ENCODE measurements at regions not wholly inside any gene's neighbourhood (a gene's known extent, or its start where the extent isn't known, plus 50 kb on each side); places are given as distances from the start of the nearest gene placed in this dataset.

- no peak for TF ChIP-seq CTCF (IDR thresholded peaks at IDR 0.05; ENCODE audit: borderline replicate concordance, insufficient read depth, low read depth, low read length)
- H3K4me3 ChIP-seq (ENCODE audit: low read depth, low read length) = no peak overlapping the region
Measured at GRCh38 chr2:19574778-19575260, 216.4 kb upstream of the OSR1 start.

- H3K4me3 ChIP-seq (ENCODE audit: low read depth, low read length) = no peak overlapping the region
Measured at GRCh38 chr2:19573784-19574183, 215.4 kb upstream of the OSR1 start.

GRCh38 chr2:19571773-19572172, 213.3 kb upstream of the OSR1 start:
- TF ChIP-seq CTCF (IDR thresholded peaks at IDR 0.05; ENCODE audit: borderline replicate concordance, insufficient read depth, low read depth, low read length) = no peak

More at GRCh38 chr2:19573784-19574183, 215.4 kb upstream of the OSR1 start:
- no peak for TF ChIP-seq CTCF (IDR thresholded peaks at IDR 0.05; ENCODE audit: borderline replicate concordance, insufficient read depth, low read depth, low read length)

GRCh38 chr2:19569300-19569791, 210.9 kb upstream of the OSR1 start:
- TF ChIP-seq CTCF (IDR thresholded peaks at IDR 0.05; ENCODE audit: borderline replicate concordance, insufficient read depth, low read depth, low read length) = no peak
- no peak overlapping the region for H3K4me3 ChIP-seq (ENCODE audit: low read depth, low read length)

More at GRCh38 chr2:19571773-19572172, 213.3 kb upstream of the OSR1 start:
- no peak overlapping the region for H3K4me3 ChIP-seq (ENCODE audit: low read depth, low read length)

GRCh38 chr2:19568809-19569208, 210.4 kb upstream of the OSR1 start:
- H3K4me3 ChIP-seq (ENCODE audit: low read depth, low read length) = no peak overlapping the region
- no peak for TF ChIP-seq CTCF (IDR thresholded peaks at IDR 0.05; ENCODE audit: borderline replicate concordance, insufficient read depth, low read depth, low read length)

- TF ChIP-seq CTCF (IDR thresholded peaks at IDR 0.05; ENCODE audit: borderline replicate concordance, insufficient read depth, low read depth, low read length) = no peak
- H3K4me3 ChIP-seq (ENCODE audit: low read depth, low read length) = no peak overlapping the region
Measured at GRCh38 chr2:19560785-19561184, 202.4 kb upstream of the OSR1 start.

GRCh38 chr2:19559596-19560240, 201.3 kb upstream of the OSR1 start:
- H3K4me3 ChIP-seq (ENCODE audit: low read depth, low read length) = no peak overlapping the region
- TF ChIP-seq CTCF (IDR thresholded peaks at IDR 0.05; ENCODE audit: borderline replicate concordance, insufficient read depth, low read depth, low read length) = no peak
